ENCODE measurements at regions not wholly inside any gene's neighbourhood (a gene's known extent, or its start where the extent isn't known, plus 50 kb on each side); places are given as distances from the start of the nearest gene placed in this dataset.

GRCh38 chr17:21595086-21595485 lies 97.2 kb upstream of the KCNJ18 start:
- no peak for TF ChIP-seq POLR2AphosphoS5 (IDR thresholded peaks at IDR 0.05)
- no peak for TF ChIP-seq CTCF (IDR thresholded peaks at IDR 0.05)
- TF ChIP-seq POLR2A (IDR thresholded peaks at IDR 0.05), result no peak
- TF ChIP-seq EP300 (IDR thresholded peaks at IDR 0.05; ENCODE audit: low read depth), result no peak
